GM23338 (cell line): ENCODE measurements at regions not wholly inside any gene's neighbourhood (a gene's known extent, or its start where the extent isn't known, plus 50 kb on each side); places are given as distances from the start of the nearest gene placed in this dataset.

Experiments
- ATAC-seq: fragments of 200-7000 bp; cut with Tn5 transposase; 3 replicates; pipeline ENCODE4 v1.9.1; 2020
- DNase-seq: peaks from one replicate; pipeline ENCODE4 v3.0.0-alpha.2; 2015; ENCODE audit warnings: low spot score
- H2AFZ ChIP-seq: fragments of 200-600 bp; sonication (generic); 2 replicates; pipeline ENCODE4 v1.8.0; 2016; ENCODE audit warnings: antibody characterized with exemption, mild to moderate bottlenecking, moderate library complexity
- H3F3A ChIP-seq: fragments of 200-600 bp; sonication (generic); replicated peaks from 2 replicates; pipeline ENCODE4 v1.8.0; 2017; ENCODE audit warnings: antibody characterized with exemption, mixed run types, low read depth
- H3K27ac ChIP-seq: fragments of 200-600 bp; sonication (generic); 2 replicates; pipeline ENCODE4 v1.6.1; 2016; ENCODE audit warnings: low read depth
- H3K27me3 ChIP-seq: fragments of 200-600 bp; sonication (generic); 2 replicates; pipeline ENCODE4 v1.8.0; 2016; ENCODE audit warnings: mild to moderate bottlenecking, mixed run types, moderate library complexity; ENCODE audit not compliant: insufficient read depth
- H3K36me3 ChIP-seq: fragments of 200-600 bp; sonication (generic); 2 replicates; pipeline ENCODE4 v1.8.0; 2016; ENCODE audit warnings: mild to moderate bottlenecking; ENCODE audit not compliant: insufficient read depth
- H3K4me1 ChIP-seq: fragments of 200-600 bp; sonication (generic); 2 replicates; pipeline ENCODE4 v1.8.0; 2016; ENCODE audit warnings: mild to moderate bottlenecking, moderate library complexity; ENCODE audit not compliant: insufficient read depth
- H3K4me2 ChIP-seq: fragments of 200-600 bp; sonication (generic); 2 replicates; pipeline ENCODE4 v1.7.1; 2017; ENCODE audit warnings: mixed run types
- H3K4me3 ChIP-seq: fragments of 200-600 bp; sonication (generic); 2 replicates; pipeline ENCODE4 v1.6.1; 2016; ENCODE audit warnings: mixed run types
- H3K79me2 ChIP-seq: fragments of 200-600 bp; sonication (generic); replicated peaks from 2 replicates; pipeline ENCODE4 v1.8.0; 2017; ENCODE audit warnings: mild to moderate bottlenecking; ENCODE audit not compliant: insufficient read depth
- H3K9me2 ChIP-seq: fragments of 200-600 bp; sonication (generic); 2 replicates; pipeline ENCODE4 v1.8.0; 2017; ENCODE audit not compliant: insufficient read depth
- H4K20me1 ChIP-seq: fragments of 200-600 bp; sonication (generic); replicated peaks from 2 replicates; pipeline ENCODE4 v1.8.0; 2017; ENCODE audit warnings: mild to moderate bottlenecking; ENCODE audit not compliant: insufficient read depth
- H3K27ac Mint-ChIP-seq: 2 replicates; pipeline ENCODE4 v1.8.0; 2020; ENCODE audit warnings: inconsistent platforms, mild to moderate bottlenecking, moderate library complexity, mixed read lengths
- H3K27me3 Mint-ChIP-seq: 3 replicates; pipeline ENCODE4 v1.8.0; 2022; ENCODE audit warnings: low read depth, mild to moderate bottlenecking, moderate library complexity, mixed read lengths, inconsistent platforms; ENCODE audit not compliant: insufficient read depth, poor library complexity
- H3K36me3 Mint-ChIP-seq: 3 replicates; pipeline ENCODE4 v1.8.0; 2021; ENCODE audit warnings: low read depth, mild to moderate bottlenecking, inconsistent platforms, moderate library complexity, mixed read lengths
- H3K4me1 Mint-ChIP-seq: 3 replicates; pipeline ENCODE4 v1.8.0; 2020; ENCODE audit warnings: mild to moderate bottlenecking, inconsistent platforms, mixed read lengths
- H3K4me3 Mint-ChIP-seq: 3 replicates; pipeline ENCODE4 v1.8.0; 2021; ENCODE audit warnings: moderate library complexity, mild to moderate bottlenecking, inconsistent platforms, mixed read lengths
- H3K9me3 Mint-ChIP-seq: 3 replicates; pipeline ENCODE4 v1.8.0; 2020; ENCODE audit warnings: moderate library complexity, mild to moderate bottlenecking, inconsistent platforms, mixed read lengths
- EZH2 ChIP-seq: fragments of 200-600 bp; sonication (generic); IDR thresholded peaks from one replicate; pipeline ENCODE4 v1.8.0; 2017; ENCODE audit warnings: antibody characterized with exemption, mild to moderate bottlenecking, low read depth; ENCODE audit not compliant: unreplicated experiment
- EZH2phosphoT487 ChIP-seq: fragments of 200-600 bp; sonication (generic); IDR thresholded peaks from one replicate; pipeline ENCODE4 v1.8.1; 2018; ENCODE audit warnings: antibody characterized with exemption; ENCODE audit not compliant: unreplicated experiment
- NANOG ChIP-seq: IDR thresholded peaks from 2 replicates; pipeline ENCODE4 v1.6.1; 2016; ENCODE audit warnings: antibody characterized with exemption, borderline replicate concordance
- ZNF331 ChIP-seq: fragments of 250-450 bp; sonication (Bioruptor Pico); IDR thresholded peaks from 2 replicates; pipeline ENCODE4 v1.5.0; 2020; ENCODE audit warnings: low read depth, mild to moderate bottlenecking, moderate library complexity
- TF ChIP-seq, protein P1 (sequence below): fragments of 250-450 bp; sonication (Bioruptor Pico); IDR thresholded peaks from 2 replicates; pipeline ENCODE4 v1.5.0; 2020; ENCODE audit warnings: mild to moderate bottlenecking, moderate library complexity

DNA sequence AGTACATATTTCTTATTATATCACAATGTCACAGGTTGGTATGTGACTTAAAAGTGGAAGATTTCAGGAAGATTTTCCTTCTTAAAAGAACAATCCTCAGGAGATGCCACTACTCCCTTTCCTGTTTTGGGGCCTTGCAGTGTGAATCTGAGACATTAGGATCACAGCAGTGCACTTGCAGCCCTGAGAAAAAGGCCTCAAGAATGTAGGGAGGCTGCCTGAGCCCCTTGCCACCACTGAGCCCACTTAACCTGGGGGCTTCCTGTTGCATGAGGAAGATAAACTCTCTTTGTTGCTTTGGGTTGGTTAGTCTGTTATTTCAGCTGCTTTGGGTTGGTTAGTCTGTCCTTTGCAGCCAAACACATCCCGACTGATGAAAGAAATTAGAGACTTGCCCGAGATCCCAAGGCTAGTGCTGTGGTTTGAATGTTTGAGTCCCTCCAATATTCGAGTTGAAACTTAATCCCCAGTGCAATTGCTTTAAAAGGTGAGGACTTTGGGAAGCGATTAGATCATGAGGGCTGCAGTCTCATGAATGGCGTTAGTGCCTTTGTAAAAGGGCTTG is 151.3 kb upstream of the SP4 start (continued):
- TF ChIP-seq, protein P1, sequence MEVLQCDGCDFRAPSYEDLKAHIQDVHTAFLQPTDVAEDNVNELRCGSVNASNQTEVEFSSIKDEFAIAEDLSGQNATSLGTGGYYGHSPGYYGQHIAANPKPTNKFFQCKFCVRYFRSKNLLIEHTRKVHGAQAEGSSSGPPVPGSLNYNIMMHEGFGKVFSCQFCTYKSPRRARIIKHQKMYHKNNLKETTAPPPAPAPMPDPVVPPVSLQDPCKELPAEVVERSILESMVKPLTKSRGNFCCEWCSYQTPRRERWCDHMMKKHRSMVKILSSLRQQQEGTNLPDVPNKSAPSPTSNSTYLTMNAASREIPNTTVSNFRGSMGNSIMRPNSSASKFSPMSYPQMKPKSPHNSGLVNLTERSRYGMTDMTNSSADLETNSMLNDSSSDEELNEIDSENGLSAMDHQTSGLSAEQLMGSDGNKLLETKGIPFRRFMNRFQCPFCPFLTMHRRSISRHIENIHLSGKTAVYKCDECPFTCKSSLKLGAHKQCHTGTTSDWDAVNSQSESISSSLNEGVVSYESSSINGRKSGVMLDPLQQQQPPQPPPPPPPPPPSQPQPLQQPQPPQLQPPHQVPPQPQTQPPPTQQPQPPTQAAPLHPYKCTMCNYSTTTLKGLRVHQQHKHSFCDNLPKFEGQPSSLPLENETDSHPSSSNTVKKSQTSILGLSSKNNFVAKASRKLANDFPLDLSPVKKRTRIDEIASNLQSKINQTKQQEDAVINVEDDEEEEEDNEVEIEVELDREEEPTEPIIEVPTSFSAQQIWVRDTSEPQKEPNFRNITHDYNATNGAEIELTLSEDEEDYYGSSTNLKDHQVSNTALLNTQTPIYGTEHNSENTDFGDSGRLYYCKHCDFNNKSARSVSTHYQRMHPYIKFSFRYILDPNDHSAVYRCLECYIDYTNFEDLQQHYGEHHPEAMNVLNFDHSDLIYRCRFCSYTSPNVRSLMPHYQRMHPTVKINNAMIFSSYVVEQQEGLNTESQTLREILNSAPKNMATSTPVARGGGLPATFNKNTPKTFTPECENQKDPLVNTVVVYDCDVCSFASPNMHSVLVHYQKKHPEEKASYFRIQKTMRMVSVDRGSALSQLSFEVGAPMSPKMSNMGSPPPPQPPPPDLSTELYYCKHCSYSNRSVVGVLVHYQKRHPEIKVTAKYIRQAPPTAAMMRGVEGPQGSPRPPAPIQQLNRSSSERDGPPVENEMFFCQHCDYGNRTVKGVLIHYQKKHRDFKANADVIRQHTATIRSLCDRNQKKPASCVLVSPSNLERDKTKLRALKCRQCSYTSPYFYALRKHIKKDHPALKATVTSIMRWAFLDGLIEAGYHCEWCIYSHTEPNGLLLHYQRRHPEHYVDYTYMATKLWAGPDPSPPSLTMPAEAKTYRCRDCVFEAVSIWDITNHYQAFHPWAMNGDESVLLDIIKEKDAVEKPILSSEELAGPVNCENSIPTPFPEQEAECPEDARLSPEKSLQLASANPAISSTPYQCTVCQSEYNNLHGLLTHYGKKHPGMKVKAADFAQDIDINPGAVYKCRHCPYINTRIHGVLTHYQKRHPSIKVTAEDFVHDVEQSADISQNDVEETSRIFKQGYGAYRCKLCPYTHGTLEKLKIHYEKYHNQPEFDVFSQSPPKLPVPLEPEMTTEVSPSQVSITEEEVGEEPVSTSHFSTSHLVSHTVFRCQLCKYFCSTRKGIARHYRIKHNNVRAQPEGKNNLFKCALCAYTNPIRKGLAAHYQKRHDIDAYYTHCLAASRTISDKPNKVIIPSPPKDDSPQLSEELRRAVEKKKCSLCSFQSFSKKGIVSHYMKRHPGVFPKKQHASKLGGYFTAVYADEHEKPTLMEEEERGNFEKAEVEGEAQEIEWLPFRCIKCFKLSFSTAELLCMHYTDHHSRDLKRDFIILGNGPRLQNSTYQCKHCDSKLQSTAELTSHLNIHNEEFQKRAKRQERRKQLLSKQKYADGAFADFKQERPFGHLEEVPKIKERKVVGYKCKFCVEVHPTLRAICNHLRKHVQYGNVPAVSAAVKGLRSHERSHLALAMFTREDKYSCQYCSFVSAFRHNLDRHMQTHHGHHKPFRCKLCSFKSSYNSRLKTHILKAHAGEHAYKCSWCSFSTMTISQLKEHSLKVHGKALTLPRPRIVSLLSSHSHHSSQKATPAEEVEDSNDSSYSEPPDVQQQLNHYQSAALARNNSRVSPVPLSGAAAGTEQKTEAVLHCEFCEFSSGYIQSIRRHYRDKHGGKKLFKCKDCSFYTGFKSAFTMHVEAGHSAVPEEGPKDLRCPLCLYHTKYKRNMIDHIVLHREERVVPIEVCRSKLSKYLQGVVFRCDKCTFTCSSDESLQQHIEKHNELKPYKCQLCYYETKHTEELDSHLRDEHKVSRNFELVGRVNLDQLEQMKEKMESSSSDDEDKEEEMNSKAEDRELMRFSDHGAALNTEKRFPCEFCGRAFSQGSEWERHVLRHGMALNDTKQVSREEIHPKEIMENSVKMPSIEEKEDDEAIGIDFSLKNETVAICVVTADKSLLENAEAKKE (CRISPR knock-in tag) = no peak
- TF ChIP-seq NANOG (no peak), EZH2 (no peak)

DNA sequence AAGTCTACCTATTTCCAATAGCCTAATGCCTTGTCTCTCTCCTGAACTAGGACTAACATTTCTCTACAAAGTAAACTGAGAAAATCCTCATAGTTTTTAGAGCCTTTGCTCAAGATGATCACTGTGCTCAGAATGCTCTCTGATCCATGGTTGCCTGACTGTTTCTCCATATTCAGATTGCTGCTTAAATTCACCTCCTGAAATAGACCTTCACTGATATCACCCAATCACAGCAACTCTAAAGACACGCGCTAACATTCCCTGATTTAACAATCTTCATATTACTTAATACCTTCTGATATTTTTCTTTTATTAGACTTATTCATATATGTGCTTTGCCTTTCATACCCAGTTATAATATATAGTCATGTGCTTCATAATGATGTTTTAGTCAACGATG is 148.9 kb upstream of the SP4 start:
- no peaks in the 10 kb centered on the region for H3K9me3 Mint-ChIP-seq
- H3K36me3 ChIP-seq = no peaks in the 10 kb centered on the region
- H3K4me3 ChIP-seq = no peak overlapping the region
- DNase-seq = no peak
- no peaks in the 10 kb centered on the region for H3K27me3 ChIP-seq
- no peak for ATAC-seq
- H3K4me1 Mint-ChIP-seq = peaks cover 13% of the 10 kb centered on the region
- no peak overlapping the region for H3K4me2 ChIP-seq
- H3K27me3 Mint-ChIP-seq = peaks cover 3% of the 10 kb centered on the region
- TF ChIP-seq ZNF331 (no peak), EZH2phosphoT487 (no peak)
- H3K27ac Mint-ChIP-seq = no peak overlapping the region
- H3K4me1 ChIP-seq = peaks cover 7% of the 10 kb centered on the region; the same call in 1 of the 2 replicates
- H4K20me1 ChIP-seq = no peaks in the 10 kb centered on the region
- no peak overlapping the region for H3K27ac ChIP-seq
- no peak overlapping the region for H3K4me3 Mint-ChIP-seq
- no peak overlapping the region for H2AFZ ChIP-seq
- no peaks in the 10 kb centered on the region for H3K79me2 ChIP-seq
- no peaks in the 10 kb centered on the region for H3K36me3 Mint-ChIP-seq
- no peaks in the 10 kb centered on the region for H3F3A ChIP-seq
- peaks cover 18% of the 10 kb centered on the region for H3K9me2 ChIP-seq
